Neural crest cell (in vitro differentiated cells): ENCODE measurements at regions not wholly inside any gene's neighbourhood (a gene's known extent, or its start where the extent isn't known, plus 50 kb on each side); places are given as distances from the start of the nearest gene placed in this dataset.
A peak's percentile ranks its signal among the peaks of the same experiment; 100 is the strongest.

ENCODE experiments used
- DNase-seq: peaks from one replicate; pipeline ENCODE4 v3.0.0; 2021; ENCODE audit warnings: low read depth, mixed read lengths, low spot score
- H3K27ac Mint-ChIP-seq: one replicate; pipeline ENCODE4 v1.8.0; 2021; ENCODE audit warnings: mild to moderate bottlenecking, mixed read lengths; ENCODE audit not compliant: unreplicated experiment
- H3K27me3 Mint-ChIP-seq: 2 replicates; pipeline ENCODE4 v1.8.0; 2021; ENCODE audit warnings: low read depth, mild to moderate bottlenecking, mixed read lengths
- H3K36me3 Mint-ChIP-seq: 2 replicates; pipeline ENCODE4 v1.8.0; 2021; ENCODE audit warnings: low read depth, mild to moderate bottlenecking, mixed read lengths
- H3K4me1 Mint-ChIP-seq: 2 replicates; pipeline ENCODE4 v1.8.0; 2021; ENCODE audit warnings: mixed read lengths
- H3K4me3 Mint-ChIP-seq: one replicate; pipeline ENCODE4 v1.8.0; 2021; ENCODE audit warnings: mild to moderate bottlenecking, mixed read lengths
- H3K9me3 Mint-ChIP-seq: 2 replicates; pipeline ENCODE4 v1.8.0; 2021; ENCODE audit warnings: mixed read lengths
- CTCF ChIP-seq: fragments of 200-600 bp; sonication (generic); conservative IDR thresholded peaks from 2 replicates; pipeline ENCODE4 v1.5.0; 2021; ENCODE audit warnings: antibody characterized with exemption, mild to moderate bottlenecking

- no peak for DNase-seq
- Mint-ChIP-seq H3K4me3 (no peak overlapping the region), H3K36me3 (no peaks in the 10 kb centered on the region), H3K27me3 (no peaks in the 10 kb centered on the region), H3K4me1 (peaks cover 6% of the 10 kb centered on the region), H3K9me3 (no peaks in the 10 kb centered on the region), H3K27ac (no peak overlapping the region)
- TF ChIP-seq CTCF, result no peak
Measured at GRCh38 chr1:96632045-96632664, 89.4 kb upstream of the PTBP2 start.

DNA sequence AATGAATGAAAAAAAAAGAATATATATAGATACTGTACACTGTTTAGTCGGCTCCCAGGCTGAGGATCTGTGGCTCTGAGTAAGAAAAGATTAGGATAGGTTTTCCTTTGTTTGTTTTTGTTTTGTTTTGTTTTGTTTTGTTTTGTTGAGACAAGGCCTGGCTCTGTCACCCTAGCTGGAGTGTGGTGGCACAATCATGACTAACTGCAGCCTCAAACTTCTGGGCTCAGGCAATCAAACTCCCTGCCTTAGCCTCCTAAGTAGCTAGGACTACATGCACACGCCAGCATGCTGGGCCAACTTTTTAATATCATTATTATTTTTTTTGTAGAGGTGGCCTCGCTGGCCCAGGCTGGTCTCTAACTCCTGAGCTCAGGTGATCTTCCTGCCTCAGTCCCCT lies 87.9 kb upstream of the PTBP2 start:
- peak overlapping the region; percentile 43 for H3K27ac Mint-ChIP-seq
- H3K9me3 Mint-ChIP-seq, result no peaks in the 10 kb centered on the region
- no peaks in the 10 kb centered on the region for H3K36me3 Mint-ChIP-seq
- DNase-seq, result no peak
- no peak overlapping the region for H3K4me3 Mint-ChIP-seq
- TF ChIP-seq CTCF, result no peak
- peaks cover 6% of the 10 kb centered on the region for H3K4me1 Mint-ChIP-seq
- H3K27me3 Mint-ChIP-seq, result no peaks in the 10 kb centered on the region

GRCh38 chr1:96634883-96635282 lies 86.7 kb upstream of the PTBP2 start:
- H3K4me1 Mint-ChIP-seq, result peaks cover 6% of the 10 kb centered on the region
- no peaks in the 10 kb centered on the region for H3K36me3 Mint-ChIP-seq
- DNase-seq, result no peak
- TF ChIP-seq CTCF, result no peak
- H3K4me3 Mint-ChIP-seq, result no peak overlapping the region
- H3K27ac Mint-ChIP-seq, result no peak overlapping the region
- no peaks in the 10 kb centered on the region for H3K27me3 Mint-ChIP-seq
- H3K9me3 Mint-ChIP-seq, result no peaks in the 10 kb centered on the region

DNA sequence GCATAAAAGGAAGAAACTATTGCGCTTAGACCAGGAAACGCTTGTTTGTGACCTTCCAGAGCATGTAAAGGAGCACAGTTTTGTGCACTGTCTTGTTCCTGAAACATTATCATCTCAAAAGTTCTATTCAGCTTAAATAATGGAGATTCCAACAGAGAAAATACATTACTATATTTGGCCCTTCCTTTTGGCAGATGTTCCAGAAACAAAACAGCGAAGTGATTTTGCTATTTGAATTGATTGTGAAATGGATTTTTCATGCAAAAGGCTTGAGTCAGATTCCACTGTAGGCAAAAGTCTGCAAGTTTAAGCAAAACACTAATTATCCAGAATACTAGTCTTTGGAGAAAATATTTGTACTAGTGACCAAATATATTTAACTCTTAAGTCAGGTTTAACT lies 80.3 kb upstream of the PTBP2 start:
- DNase-seq, result no peak
- no peak for TF ChIP-seq CTCF
- no peaks in the 10 kb centered on the region for H3K27me3 Mint-ChIP-seq
- no peak overlapping the region for H3K27ac Mint-ChIP-seq
- no peaks in the 10 kb centered on the region for H3K36me3 Mint-ChIP-seq
- no peak overlapping the region for H3K4me3 Mint-ChIP-seq
- no peaks in the 10 kb centered on the region for H3K9me3 Mint-ChIP-seq
- peaks cover 10% of the 10 kb centered on the region for H3K4me1 Mint-ChIP-seq

GRCh38 chr1:96643519-96643918 lies 78.1 kb upstream of the PTBP2 start:
- Mint-ChIP-seq H3K27me3 (no peaks in the 10 kb centered on the region), H3K4me3 (no peak overlapping the region), H3K4me1 (peaks cover 10% of the 10 kb centered on the region), H3K9me3 (no peaks in the 10 kb centered on the region), H3K27ac (no peak overlapping the region), H3K36me3 (no peaks in the 10 kb centered on the region)
- TF ChIP-seq CTCF, result no peak
- no peak for DNase-seq
